H1 (cell line): ENCODE measurements at regions not wholly inside any gene's neighbourhood (a gene's known extent, or its start where the extent isn't known, plus 50 kb on each side); places are given as distances from the start of the nearest gene placed in this dataset.

ENCODE experiments used
- CTCF ChIA-PET: fragments of 300-600 bp; sonication (Branson Sonifier 250); formaldehyde crosslinking; loops from one replicate; lab custom pipeline; 2021; ENCODE audit not compliant: partially characterized antibody; lab: Charles Lee
- POLR2A ChIA-PET: fragments of 300-600 bp; sonication (Branson Sonifier 250); formaldehyde crosslinking; loops from one replicate; lab custom pipeline; 2021; ENCODE audit warnings: inconsistent platforms; ENCODE audit not compliant: partially characterized antibody; lab: Charles Lee
- DNase-seq, 2 experiments: peaks; one replicate each; pipeline versions ENCODE4 v3.0.0 to v3.0.0-alpha.2; 2010 to 2022; ENCODE audit warnings: low spot score in 2 of 2, low read depth in 1 of 2, mixed read lengths in 1 of 2
- FAIRE-seq: peaks from 2 replicates; lab custom pipeline; 2011; peaks lifted over from hg19 to GRCh38; lab: Jason Lieb, UNC
- H2AFZ ChIP-seq: 2 replicates; pipeline ENCODE4 v1.8.1; 2012; ENCODE audit warnings: low read length, inconsistent platforms
- H2AK5ac ChIP-seq: 2 replicates; pipeline ENCODE4 v1.6.1; 2013; ENCODE audit warnings: low read depth, low read length
- H2BK120ac ChIP-seq: replicated peaks from 2 replicates; pipeline ENCODE3; 2013; ENCODE audit warnings: low read depth, low read length, inconsistent platforms
- H2BK12ac ChIP-seq: 2 replicates; pipeline ENCODE4 v1.6.1; 2013; ENCODE audit warnings: low read depth, low read length
- H2BK15ac ChIP-seq: 2 replicates; pipeline ENCODE4 v1.6.1; 2013; ENCODE audit warnings: low read length
- H2BK20ac ChIP-seq: 2 replicates; pipeline ENCODE4 v1.6.1; 2013; ENCODE audit warnings: low read length
- H2BK5ac ChIP-seq: 2 replicates; pipeline ENCODE4 v1.6.1; 2013; ENCODE audit warnings: low read depth, low read length
- H3K14ac ChIP-seq: 2 replicates; pipeline ENCODE4 v1.6.1; 2013; ENCODE audit warnings: inconsistent platforms; ENCODE audit not compliant: insufficient read length
- H3K18ac ChIP-seq: 2 replicates; pipeline ENCODE4 v1.6.1; 2013; ENCODE audit warnings: low read length; ENCODE audit errors: extremely low read depth
- H3K23ac ChIP-seq: 2 replicates; pipeline ENCODE4 v1.6.1; 2013; ENCODE audit warnings: inconsistent platforms; ENCODE audit not compliant: insufficient read length
- H3K23me2 ChIP-seq: 2 replicates; pipeline ENCODE4 v1.6.1; 2013; ENCODE audit warnings: low read depth, low read length
- H3K27ac ChIP-seq: 2 replicates; pipeline ENCODE4 v1.6.1; 2011; ENCODE audit warnings: low read depth, low read length, inconsistent platforms
- H3K27me3 ChIP-seq, 4 experiments: replicated peaks in 1 of 4; 1 replicate in 1 of 4; 2 replicates in 3 of 4; pipeline versions ENCODE4 v1.6.1 to v1.8.1; 2011 to 2013; ENCODE audit warnings: low read length in 3 of 4, mild to moderate bottlenecking in 3 of 4, inconsistent platforms in 2 of 4, mixed read lengths in 2 of 4, moderate library complexity in 1 of 4; ENCODE audit not compliant: control insufficient read depth in 3 of 4, insufficient read depth in 3 of 4; ENCODE audit errors: extremely low read depth in 1 of 4
- H3K36me3 ChIP-seq, 4 experiments: 2 replicates each; pipeline versions ENCODE4 v1.6.1 to v1.8.1; 2011 to 2013; ENCODE audit warnings: mild to moderate bottlenecking in 4 of 4, low read length in 3 of 4, moderate library complexity in 2 of 4, control low read depth in 1 of 4, inconsistent platforms in 1 of 4; ENCODE audit not compliant: insufficient read depth in 4 of 4, control insufficient read depth in 2 of 4
- H3K4ac ChIP-seq: replicated peaks from 2 replicates; pipeline ENCODE3; 2013; ENCODE audit warnings: low read length, low read depth, mixed read lengths, inconsistent platforms; ENCODE audit not compliant: insufficient read length
- H3K4me1 ChIP-seq, 4 experiments: replicated peaks in 1 of 4; 1 replicate in 1 of 4; 2 replicates in 3 of 4; pipeline versions ENCODE4 v1.6.1 to v1.8.1; 2011 to 2013; ENCODE audit warnings: low read length in 3 of 4, inconsistent platforms in 2 of 4, mixed read lengths in 1 of 4; ENCODE audit not compliant: insufficient read depth in 4 of 4, control insufficient read depth in 3 of 4
- H3K4me2 ChIP-seq, 2 experiments: 2 replicates each; pipeline versions ENCODE4 v1.6.1 to v1.8.1; 2011 to 2013; ENCODE audit warnings: low read depth in 2 of 2, low read length in 2 of 2, control low read depth in 1 of 2, inconsistent platforms in 1 of 2, mild to moderate bottlenecking in 1 of 2; ENCODE audit not compliant: insufficient read depth in 1 of 2
- H3K4me3 ChIP-seq, 4 experiments: fragments of 200-600, 300-600 bp in 1 of 4; sonication (generic), shearing (Covaris generic), sonication (Bioruptor Twin) in 1 of 4; 2 replicates each; pipeline versions ENCODE4 v1.5.1 to v1.8.1; 2011 to 2016; ENCODE audit warnings: low read length in 4 of 4, low read depth in 3 of 4, control low read depth in 2 of 4, inconsistent platforms in 2 of 4, mild to moderate bottlenecking in 2 of 4, mixed read lengths in 1 of 4, moderate library complexity in 1 of 4; ENCODE audit not compliant: insufficient read depth in 2 of 4; ENCODE audit errors: extremely low read depth in 1 of 4
- H3K56ac ChIP-seq: replicated peaks from 2 replicates; pipeline ENCODE3; 2013; ENCODE audit warnings: low read depth, mild to moderate bottlenecking, mixed read lengths, low read length, inconsistent platforms; ENCODE audit not compliant: insufficient read length
- H3K79me1 ChIP-seq: 2 replicates; pipeline ENCODE4 v1.6.1; 2013; ENCODE audit warnings: low read depth, low read length, control low read depth
- H3K79me2 ChIP-seq, 2 experiments: 2 replicates each; pipeline versions ENCODE4 v1.6.1 to v1.8.1; 2012 to 2013; ENCODE audit warnings: low read length in 2 of 2, mild to moderate bottlenecking in 2 of 2, inconsistent platforms in 1 of 2; ENCODE audit not compliant: insufficient read depth in 2 of 2, control insufficient read depth in 1 of 2
- H3K9ac ChIP-seq, 4 experiments: replicated peaks in 1 of 4; 1 replicate in 1 of 4; 2 replicates in 3 of 4; pipeline versions ENCODE4 v1.6.1 to v1.8.1; 2011 to 2013; ENCODE audit warnings: low read depth in 3 of 4, low read length in 3 of 4, control low read depth in 2 of 4, mild to moderate bottlenecking in 2 of 4, moderate library complexity in 2 of 4, inconsistent platforms in 1 of 4; ENCODE audit errors: extremely low read depth in 1 of 4
- H3K9me3 ChIP-seq, 2 experiments: 2 replicates each; pipeline versions ENCODE4 v1.6.1 to v1.8.1; 2012 to 2013; ENCODE audit warnings: mild to moderate bottlenecking in 2 of 2, moderate library complexity in 2 of 2, control low read depth in 1 of 2, inconsistent platforms in 1 of 2, low read depth in 1 of 2, low read length in 1 of 2, mixed read lengths in 1 of 2; ENCODE audit not compliant: insufficient read depth in 2 of 2
- H4K20me1 ChIP-seq, 2 experiments: replicated peaks in 1 of 2; 2 replicates each; pipeline versions ENCODE3 to v1.8.1; 2011 to 2013; ENCODE audit warnings: inconsistent platforms in 2 of 2, low read length in 2 of 2, mild to moderate bottlenecking in 1 of 2; ENCODE audit not compliant: insufficient read depth in 2 of 2, control insufficient read depth in 1 of 2
- H4K5ac ChIP-seq: 2 replicates; pipeline ENCODE4 v1.6.1; 2013; ENCODE audit warnings: low read length, low read depth, mixed read lengths, inconsistent platforms; ENCODE audit not compliant: insufficient read length
- H4K8ac ChIP-seq: 2 replicates; pipeline ENCODE4 v1.8.0; 2013; ENCODE audit warnings: mild to moderate bottlenecking, moderate library complexity, low read length, inconsistent platforms; ENCODE audit not compliant: insufficient read depth; ENCODE audit errors: extremely low read depth
- H4K91ac ChIP-seq: replicated peaks from 2 replicates; pipeline ENCODE3; 2013; ENCODE audit warnings: low read length, mixed read lengths, inconsistent platforms; ENCODE audit not compliant: insufficient read length
- CBX8 ChIP-seq: fragments of 300-800, 300-1000 bp; sonication (generic); IDR thresholded peaks from 2 replicates; pipeline ENCODE4 v1.7.1; 2016; ENCODE audit warnings: low read depth, low read length, borderline replicate concordance
- EZH2 ChIP-seq: fragments of 200-600 bp; sonication (generic); IDR thresholded peaks from 2 replicates; pipeline ENCODE4 v1.7.1; 2012; ENCODE audit warnings: low read depth, mild to moderate bottlenecking, moderate library complexity, low read length, inconsistent platforms; ENCODE audit not compliant: severe bottlenecking
- GTF2F1 ChIP-seq: IDR thresholded peaks from 2 replicates; pipeline ENCODE4 v1.6.1; 2012; ENCODE audit warnings: low read depth, low read length, improper control_type of control experiment, borderline replicate concordance
- NRF1 ChIP-seq: IDR thresholded peaks from 2 replicates; pipeline ENCODE4 v1.6.1; 2011; ENCODE audit warnings: mild to moderate bottlenecking, low read depth, low read length, improper control_type of control experiment
- RBBP5 ChIP-seq: IDR thresholded peaks from 2 replicates; pipeline ENCODE4 v1.7.1; 2012; ENCODE audit warnings: low read depth, mild to moderate bottlenecking, inconsistent platforms, low read length, moderate library complexity, borderline replicate concordance
- WGBS, 2 experiments: shearing (Covaris generic) in 1 of 2; methylation state at CpG; one replicate each; pipeline versions ENCODE4 v1.1.6 to v1.1.7; 2013 to 2015; ENCODE audit warnings: low lambda C conversion rate in 2 of 2, mixed read lengths in 2 of 2, inconsistent platforms in 1 of 2, low coverage in 1 of 2, missing lambda C conversion rate in 1 of 2; ENCODE audit not compliant: insufficient replicate concordance in 2 of 2, insufficient coverage in 1 of 2, insufficient read length in 1 of 2; ENCODE audit errors: extremely low coverage in 1 of 2, missing lambda C conversion rate in 1 of 2; 5-methylcytosine and 5-hydroxymethylcytosine counted together
- TF ChIP-seq, protein P1 (sequence below): IDR thresholded peaks from 2 replicates; pipeline ENCODE4 v1.6.1; 2012; ENCODE audit warnings: low read length, inconsistent platforms

DNA sequence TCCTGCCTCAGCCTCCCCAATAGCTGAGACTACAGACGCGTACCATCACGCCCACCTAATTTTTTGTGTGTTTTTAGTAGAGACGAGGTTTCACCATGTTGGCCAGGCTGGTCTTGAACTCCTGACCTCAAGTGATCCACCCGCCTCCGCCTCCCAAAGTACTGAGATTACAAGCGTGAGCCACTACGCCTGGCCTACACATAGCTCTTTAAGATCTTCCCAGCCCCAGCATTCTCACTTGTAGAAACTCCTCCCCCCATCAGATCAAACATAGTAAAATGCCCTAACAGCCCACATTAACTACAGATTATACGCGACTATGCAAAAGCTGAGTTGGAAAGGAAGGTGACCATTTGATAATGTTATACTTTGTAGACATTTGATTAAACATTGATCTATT is 634.8 kb downstream of the MATN1 start:
- Histone ChIP-seq H2AFZ (no peak overlapping the region), H3K4me1 (peaks cover 0 to 3% (median 0%) of the 10 kb centered on the region in 4 experiments; a peak in 2 of 7 replicates), H3K9me3 (no peaks in the 10 kb centered on the region), H3K23me2 (no peaks in the 10 kb centered on the region; the same call in 1 of the 2 replicates), H4K8ac (no peak overlapping the region), H4K5ac (no peak overlapping the region), H3K4ac (no peak overlapping the region), H4K20me1 (no peaks in the 10 kb centered on the region), H2AK5ac (no peak overlapping the region), H2BK20ac (no peak overlapping the region), H2BK120ac (no peak overlapping the region), H2BK15ac (no peak overlapping the region), H3K79me2 (no peaks in the 10 kb centered on the region), H3K9ac (no peak overlapping the region), H2BK5ac (no peak overlapping the region), H3K18ac (no peak overlapping the region), H3K79me1 (no peaks in the 10 kb centered on the region), H3K4me2 (no peak overlapping the region), H3K14ac (no peak overlapping the region), H3K4me3 (no peak overlapping the region), H3K23ac (no peak overlapping the region), H2BK12ac (no peak overlapping the region), H3K27me3 (no peaks in the 10 kb centered on the region), H3K27ac (no peak overlapping the region), H3K56ac (no peak overlapping the region), H3K36me3 (no peaks in the 10 kb centered on the region), H4K91ac (no peak overlapping the region)
- ChIA-PET CTCF (interaction anchor here (0.7 to 3.2 kb wide), 15 partner anchors 9 to 618 kb away, joined by 3 to 21 read pairs (median 3); no protein-coding TSS in a partner anchor), POLR2A (no interaction called here)
- no peak for FAIRE-seq
- 87% methylated on average over 10 of the region's 10 CpGs; no CpG with 5 or more reads in 1 of the 2 experiments for WGBS, 2 experiments
- no peak for DNase-seq
- TF ChIP-seq GTF2F1 = no peak
- no peak for TF ChIP-seq CBX8
- no peak for TF ChIP-seq NRF1
- TF ChIP-seq, protein P1, sequence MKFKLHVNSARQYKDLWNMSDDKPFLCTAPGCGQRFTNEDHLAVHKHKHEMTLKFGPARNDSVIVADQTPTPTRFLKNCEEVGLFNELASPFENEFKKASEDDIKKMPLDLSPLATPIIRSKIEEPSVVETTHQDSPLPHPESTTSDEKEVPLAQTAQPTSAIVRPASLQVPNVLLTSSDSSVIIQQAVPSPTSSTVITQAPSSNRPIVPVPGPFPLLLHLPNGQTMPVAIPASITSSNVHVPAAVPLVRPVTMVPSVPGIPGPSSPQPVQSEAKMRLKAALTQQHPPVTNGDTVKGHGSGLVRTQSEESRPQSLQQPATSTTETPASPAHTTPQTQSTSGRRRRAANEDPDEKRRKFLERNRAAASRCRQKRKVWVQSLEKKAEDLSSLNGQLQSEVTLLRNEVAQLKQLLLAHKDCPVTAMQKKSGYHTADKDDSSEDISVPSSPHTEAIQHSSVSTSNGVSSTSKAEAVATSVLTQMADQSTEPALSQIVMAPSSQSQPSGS = no peak
- TF ChIP-seq EZH2 = no peak
- TF ChIP-seq RBBP5 = no peak
